Right ventricle myocardium inferior (tissue), 1 donor: ENCODE measurements at regions not wholly inside any gene's neighbourhood (a gene's known extent, or its start where the extent isn't known, plus 50 kb on each side); places are given as distances from the start of the nearest gene placed in this dataset.
"Not testable (repeated sequence)": the region's sequence is repeated elsewhere in the genome, so short reads cannot be mapped to it uniquely, and the experiment has no call there.

ENCODE experiments used
- ATAC-seq: fragments of 200-7000 bp; cut with Tn5 transposase; one replicate; pipeline ENCODE4 v1.9.1; 2020; ENCODE audit warnings: mild to moderate bottlenecking, moderate library complexity
- DNase-seq: peaks from one replicate; pipeline ENCODE4 v3.0.0; 2021; ENCODE audit errors: missing footprints
- intact Hi-C: fragments of 100-400 bp; cut with DNase I; formaldehyde crosslinking; loops from one replicate; pipeline ENCODE4 v1.11.0; 2022
- donor health status: DM: no; HTN: yes; CAD: no; lungs with severe emphysema.

GRCh38 chr16:21513337-21513741, 86.0 kb upstream of the METTL9 start:
- intact Hi-C loops, ATAC-seq: not testable (repeated sequence)
- peak; percentile 57 for DNase-seq

GRCh38 chr16:21513812-21514473, 85.4 kb upstream of the METTL9 start:
- intact Hi-C loops = not testable (repeated sequence)
- ATAC-seq (peak; percentile 47), DNase-seq (peak; percentile 85)

- intact Hi-C loops, ATAC-seq: not testable (repeated sequence)
- peak; percentile 33 for DNase-seq
Measured at GRCh38 chr16:21514474-21514840, 84.9 kb upstream of the METTL9 start.

GRCh38 chr16:21516705-21517040, 82.7 kb upstream of the METTL9 start:
- DNase-seq, ATAC-seq, intact Hi-C loops: not testable (repeated sequence)

DNA sequence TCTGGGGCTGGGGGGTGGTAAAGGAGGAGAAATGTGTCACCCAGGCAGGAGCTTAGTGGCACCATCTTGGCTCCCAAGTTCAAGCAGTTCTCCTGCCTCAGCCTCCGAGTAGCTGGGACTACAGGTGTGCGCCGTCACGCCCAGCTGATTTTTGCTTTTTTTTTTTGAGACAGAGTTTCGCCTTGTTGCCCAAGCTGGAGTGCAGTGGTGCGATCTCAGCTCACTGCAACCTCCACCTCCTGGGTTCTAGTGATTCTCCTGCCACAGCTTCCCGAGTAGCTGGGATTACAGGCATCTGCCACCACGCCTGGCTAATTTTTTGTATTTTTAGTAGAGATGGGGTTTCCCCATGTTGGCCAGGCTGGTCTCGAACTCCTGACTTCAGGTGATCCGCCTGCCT, 82.1 kb upstream of the METTL9 start:
- intact Hi-C loops, DNase-seq, ATAC-seq: not testable (repeated sequence)

DNA sequence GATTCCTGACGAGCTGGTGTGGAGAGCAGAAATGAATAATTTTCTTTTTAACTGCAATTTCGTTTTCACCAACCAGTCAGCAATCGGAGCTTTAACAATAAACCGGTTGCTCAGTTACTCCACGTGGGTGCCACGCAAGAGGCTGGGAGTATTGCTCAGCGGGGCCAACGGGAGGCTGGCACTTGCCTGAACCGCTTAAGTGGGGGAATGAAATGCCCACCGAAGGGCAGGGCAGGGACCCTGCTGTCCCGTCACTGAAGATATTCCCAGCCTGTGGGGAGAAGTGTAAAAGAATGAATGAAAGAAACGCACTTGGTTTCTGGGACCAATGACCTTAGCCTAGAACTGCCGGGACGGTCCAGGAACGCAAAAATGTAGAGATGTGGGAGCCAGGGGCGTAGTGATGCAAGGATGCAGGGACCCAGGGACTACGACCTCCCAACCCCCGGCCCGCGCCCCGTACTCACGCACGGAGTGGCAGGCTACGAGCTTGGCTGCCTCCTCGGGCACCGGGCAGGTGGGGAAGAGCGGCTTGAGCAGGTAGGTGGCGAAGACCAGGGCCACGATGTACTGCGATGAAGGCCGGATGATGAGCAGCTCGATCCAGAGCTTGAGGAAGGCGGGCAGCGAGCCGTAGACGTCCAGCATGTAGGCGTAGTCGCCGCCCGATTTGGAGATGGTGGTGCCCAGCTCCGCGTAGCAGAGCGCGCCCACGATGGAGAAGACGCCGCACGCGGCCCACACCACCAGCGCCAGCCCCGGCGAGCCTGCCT, 79.8 kb upstream of the METTL9 start:
- peak; percentile 66 for DNase-seq
- ATAC-seq = not testable (repeated sequence)
- intact Hi-C loops = loop anchor here (10.0 kb wide), 1 partner anchor 215 kb away; no protein-coding TSS in a partner anchor

- DNase-seq = peak; percentile 99
- intact Hi-C loops = loop anchor here (10.0 kb wide), 1 partner anchor 216 kb away; no protein-coding TSS in a partner anchor
- peak; percentile 92 for ATAC-seq
Measured at GRCh38 chr16:21520134-21521047, 79.0 kb upstream of the METTL9 start.

DNA sequence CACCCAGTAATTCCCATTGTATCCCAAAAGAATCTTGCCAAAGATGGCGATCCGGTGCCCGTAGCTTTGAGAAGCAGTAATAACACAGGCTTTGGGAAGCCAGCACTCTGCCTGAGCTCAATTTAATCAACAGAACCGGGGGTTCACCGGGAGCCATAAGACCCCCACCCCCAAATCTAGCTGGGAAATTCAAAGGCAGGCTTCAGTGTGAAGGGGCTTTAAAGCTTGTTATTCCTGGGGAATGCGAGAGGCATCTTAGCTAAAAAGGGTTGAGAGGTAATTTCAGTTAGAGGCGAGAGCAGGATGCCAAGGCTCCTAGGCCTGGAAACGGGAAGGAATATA, 78.4 kb upstream of the METTL9 start:
- intact Hi-C loops = loop anchor here (10.0 kb wide), 1 partner anchor 216 kb away; no protein-coding TSS in a partner anchor
- DNase-seq, ATAC-seq: not testable (repeated sequence)

DNA sequence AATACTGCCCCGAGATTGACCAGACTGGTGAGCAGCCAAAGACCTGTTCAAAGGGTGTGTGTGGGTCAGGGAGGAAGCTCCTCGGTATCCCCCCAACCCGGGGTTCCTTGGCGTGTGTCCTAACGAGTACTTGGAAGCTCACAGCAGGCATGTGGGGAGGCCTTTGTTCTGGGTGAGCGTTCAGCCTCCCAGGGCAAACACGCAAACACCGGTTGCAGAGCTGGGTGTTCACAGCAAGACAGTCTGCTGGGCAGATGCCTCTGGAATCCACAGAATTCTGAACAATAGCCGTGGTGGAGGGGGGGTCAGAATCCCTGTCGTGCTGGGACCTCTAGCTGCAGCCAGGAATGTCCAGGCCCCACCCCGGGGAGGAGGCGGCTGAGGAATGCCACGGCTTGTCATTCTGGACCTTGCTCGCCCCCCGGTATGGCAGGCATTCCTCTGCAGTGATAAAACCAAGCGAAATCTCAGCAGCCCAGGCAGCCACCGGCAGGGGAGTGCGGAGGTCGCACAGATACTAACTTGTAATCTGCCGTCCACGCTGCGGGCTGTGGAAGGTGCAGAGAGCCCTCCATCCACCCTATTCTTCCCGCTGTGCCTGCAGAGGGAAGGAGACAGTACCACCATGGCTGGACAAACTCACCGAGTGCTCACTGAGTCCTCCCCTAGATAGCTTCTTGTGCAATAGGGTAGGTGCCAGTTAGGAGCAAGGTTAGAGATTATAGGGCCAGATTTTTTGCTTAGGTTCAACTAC, 77.8 kb upstream of the METTL9 start:
- intact Hi-C loops = loop anchor here (10.0 kb wide), 1 partner anchor 217 kb away; no protein-coding TSS in a partner anchor
- peak; percentile 70 for DNase-seq
- not testable (repeated sequence) for ATAC-seq

- intact Hi-C loops = loop anchor here (10.0 kb wide), 1 partner anchor 218 kb away; no protein-coding TSS in a partner anchor
- peak; percentile 53 for DNase-seq
- not testable (repeated sequence) for ATAC-seq
Measured at GRCh38 chr16:21522846-21523245, 76.5 kb upstream of the METTL9 start.

GRCh38 chr16:21523411-21524067, 75.8 kb upstream of the METTL9 start:
- intact Hi-C loops = loop anchor here (10.0 kb wide), 1 partner anchor 219 kb away; no protein-coding TSS in a partner anchor
- ATAC-seq = no peak
- DNase-seq = peak; percentile 73

DNA sequence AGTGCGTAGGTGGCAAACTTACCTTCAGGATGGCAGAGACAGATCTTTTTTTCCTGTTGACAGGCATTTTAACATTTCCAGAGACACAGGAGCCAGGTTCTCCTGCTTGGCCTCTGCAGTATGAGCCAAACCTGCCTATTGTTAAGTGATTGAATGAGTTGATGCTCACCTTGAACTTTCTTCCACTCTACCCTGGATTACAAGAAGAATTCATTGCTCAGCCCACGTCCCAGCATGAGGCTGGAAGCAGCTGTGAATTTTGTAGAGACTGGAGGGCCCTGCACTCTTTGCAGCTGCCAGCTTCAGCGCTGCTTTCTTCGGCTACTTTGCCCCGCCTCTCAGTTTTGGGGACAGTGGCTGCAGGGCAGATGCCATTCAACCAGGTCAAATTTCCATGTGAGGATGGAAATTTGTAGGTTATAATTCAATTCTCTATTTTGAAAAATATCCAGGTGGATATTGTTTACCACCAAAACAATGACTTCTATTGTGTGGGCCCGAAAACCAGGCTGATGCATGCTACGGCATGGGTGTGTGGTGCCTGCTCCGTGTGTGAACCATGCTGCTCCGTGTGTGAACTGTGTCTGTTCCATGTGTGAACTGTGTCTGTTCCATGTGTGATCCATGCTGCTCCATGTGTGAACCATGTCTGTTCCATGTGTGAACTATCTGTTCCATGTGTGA, 75.2 kb upstream of the METTL9 start:
- intact Hi-C loops = loop anchor here (10.0 kb wide), 1 partner anchor 219 kb away; no protein-coding TSS in a partner anchor
- peak; percentile 65 for DNase-seq
- ATAC-seq = no peak

GRCh38 chr16:21524752-21525028, 74.7 kb upstream of the METTL9 start:
- intact Hi-C loops = loop anchor here (10.0 kb wide), 1 partner anchor 220 kb away; no protein-coding TSS in a partner anchor
- ATAC-seq, DNase-seq: not testable (repeated sequence)

DNA sequence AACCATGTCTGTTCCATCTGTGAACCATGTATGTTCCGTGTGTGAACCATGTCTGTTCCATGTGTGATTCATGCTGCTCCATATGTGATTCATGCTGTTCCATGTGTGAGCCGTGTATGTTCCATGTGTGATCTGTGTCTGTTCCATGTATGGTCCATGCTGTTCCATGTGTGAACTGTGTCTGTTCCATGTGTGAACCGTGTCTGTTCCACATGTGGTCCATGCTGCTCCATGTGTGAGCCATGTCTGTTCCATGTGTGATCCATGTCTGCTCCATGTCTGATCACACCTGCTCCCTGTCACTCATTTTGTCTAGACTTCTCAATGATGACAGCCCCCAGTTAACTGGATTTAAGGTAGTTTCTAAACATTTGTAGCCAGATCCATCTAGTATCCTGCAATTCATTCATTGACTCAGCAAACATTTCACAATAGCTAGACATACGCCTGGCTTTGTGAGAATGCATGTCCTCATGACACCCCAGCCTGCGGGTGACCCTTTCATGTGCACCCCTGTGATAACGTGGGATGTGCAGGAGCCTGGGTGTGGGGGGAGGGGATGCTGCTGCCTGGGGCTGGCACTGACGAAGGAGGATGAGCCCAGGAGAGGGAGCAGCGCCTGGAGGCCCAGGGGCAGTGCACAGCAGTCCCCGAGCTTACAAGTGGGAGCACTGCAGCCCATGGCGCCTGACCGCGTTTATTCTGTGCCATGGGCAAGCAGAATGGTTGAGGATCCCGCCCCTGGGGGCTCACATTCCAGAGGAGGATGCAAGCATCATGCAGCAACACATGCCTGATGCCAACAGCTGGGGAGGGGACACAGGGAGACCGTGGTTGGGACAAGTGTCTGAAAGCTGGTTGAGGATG, 74.1 kb upstream of the METTL9 start:
- intact Hi-C loops = loop anchor here (10.0 kb wide), 1 partner anchor 220 kb away; no protein-coding TSS in a partner anchor
- not testable (repeated sequence) for ATAC-seq
- DNase-seq = peak; percentile 73

DNA sequence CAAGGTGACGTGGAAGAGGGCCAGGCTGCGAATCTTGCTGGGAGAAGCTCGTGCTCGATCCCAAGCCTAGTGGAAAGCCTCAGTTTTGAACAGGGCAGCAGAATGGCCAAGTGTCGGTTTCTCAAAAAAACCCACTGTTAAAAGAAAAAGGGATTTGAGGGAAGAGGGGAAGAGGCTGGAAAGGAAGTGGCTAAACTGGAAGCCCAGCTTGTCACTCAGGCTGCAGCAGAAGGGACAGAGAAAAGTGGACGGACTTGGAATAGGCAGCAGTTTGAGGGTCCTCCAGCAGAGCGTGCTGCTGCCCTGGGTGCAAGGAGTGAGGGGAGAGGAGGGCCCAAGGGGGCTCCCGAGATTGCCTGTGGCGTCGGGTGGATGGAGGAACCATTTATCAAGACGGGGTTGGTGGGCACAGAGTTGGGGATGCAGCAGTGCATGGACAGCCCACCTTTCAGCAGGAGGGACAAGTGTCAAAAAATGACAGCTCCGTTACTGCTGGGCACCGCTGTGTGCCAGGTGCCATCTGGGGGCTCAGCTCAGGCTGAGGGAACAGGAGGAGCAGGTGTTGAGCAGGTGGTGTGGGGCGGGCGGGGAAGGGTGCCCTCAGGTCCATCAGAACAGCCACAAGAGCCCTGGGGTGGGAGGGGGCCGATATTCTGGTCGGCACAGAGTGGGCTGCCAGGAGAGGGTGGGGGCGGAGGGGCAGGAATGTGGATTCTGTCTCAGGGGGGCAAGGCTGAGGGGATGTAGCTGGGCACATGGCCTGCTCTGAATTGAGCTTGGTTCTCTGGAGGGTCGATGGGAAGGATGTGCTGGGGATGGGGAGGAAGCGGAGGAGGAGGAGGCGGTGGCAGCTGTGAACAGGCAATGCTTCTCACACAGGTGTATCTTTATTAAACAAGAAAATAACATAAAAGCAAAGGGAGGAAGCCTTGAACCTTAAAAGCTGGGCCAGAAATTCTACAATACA, 73.1 kb upstream of the METTL9 start:
- ATAC-seq = not testable (repeated sequence)
- intact Hi-C loops = loop anchor here (10.0 kb wide), 1 partner anchor 221 kb away; no protein-coding TSS in a partner anchor
- DNase-seq = peak; percentile 53
